H9 (cell line): ENCODE measurements at regions not wholly inside any gene's neighbourhood (a gene's known extent, or its start where the extent isn't known, plus 50 kb on each side); places are given as distances from the start of the nearest gene placed in this dataset.

ENCODE experiments used
- DNase-seq: peaks from one replicate; pipeline ENCODE4 v3.0.0-alpha.2; 2017
- H2AFZ ChIP-seq: one replicate; pipeline ENCODE4 v1.6.1; 2013; ENCODE audit warnings: mild to moderate bottlenecking, low read length, control low read depth, moderate library complexity
- H2AK5ac ChIP-seq: 2 replicates; pipeline ENCODE4 v1.6.1; 2013; ENCODE audit warnings: low read length, control low read depth, mixed read lengths; ENCODE audit not compliant: insufficient read length
- H2BK120ac ChIP-seq: one replicate; pipeline ENCODE4 v1.6.1; 2013; ENCODE audit warnings: low read depth, mild to moderate bottlenecking, low read length, control low read depth, inconsistent platforms; ENCODE audit not compliant: poor library complexity, severe bottlenecking
- H2BK12ac ChIP-seq: 2 replicates; pipeline ENCODE4 v1.6.1; 2013; ENCODE audit warnings: low read length, control low read depth, mixed read lengths, low read depth; ENCODE audit not compliant: insufficient read length
- H2BK15ac ChIP-seq: 2 replicates; pipeline ENCODE4 v1.6.1; 2013; ENCODE audit warnings: low read depth, low read length, control low read depth
- H2BK20ac ChIP-seq: one replicate; pipeline ENCODE4 v1.6.1; 2013; ENCODE audit warnings: low read depth, mild to moderate bottlenecking, low read length, control low read depth, inconsistent platforms; ENCODE audit not compliant: poor library complexity, severe bottlenecking
- H2BK5ac ChIP-seq: 2 replicates; pipeline ENCODE4 v1.6.1; 2013; ENCODE audit warnings: low read length, control low read depth, mixed read lengths; ENCODE audit not compliant: insufficient read length
- H3K14ac ChIP-seq: 2 replicates; pipeline ENCODE4 v1.6.1; 2013; ENCODE audit warnings: low read length, control low read depth; ENCODE audit not compliant: insufficient read depth
- H3K18ac ChIP-seq: 2 replicates; pipeline ENCODE4 v1.6.1; 2013; ENCODE audit warnings: low read depth, mild to moderate bottlenecking, mixed read lengths, low read length, control low read depth; ENCODE audit not compliant: insufficient read length
- H3K23ac ChIP-seq: 2 replicates; pipeline ENCODE4 v1.6.1; 2013; ENCODE audit warnings: low read length, control low read depth, mixed read lengths, low read depth; ENCODE audit not compliant: insufficient read length
- H3K23me2 ChIP-seq: 2 replicates; pipeline ENCODE4 v1.6.1; 2013; ENCODE audit warnings: low read depth, mild to moderate bottlenecking, mixed read lengths, low read length, control low read depth; ENCODE audit not compliant: insufficient read length, poor library complexity, severe bottlenecking
- H3K27ac ChIP-seq: 2 replicates; pipeline ENCODE4 v1.5.1; 2013; ENCODE audit warnings: low read length, control low read depth, mixed read lengths, low read depth; ENCODE audit not compliant: insufficient read length
- H3K27me3 ChIP-seq: 2 replicates; pipeline ENCODE4 v1.6.1; 2013; ENCODE audit warnings: low read length, control low read depth, inconsistent platforms; ENCODE audit not compliant: insufficient read depth
- H3K4ac ChIP-seq: 2 replicates; pipeline ENCODE4 v1.6.1; 2013; ENCODE audit warnings: low read depth, mild to moderate bottlenecking, control low read depth, inconsistent platforms, low read length, moderate library complexity
- H3K4me1 ChIP-seq: 2 replicates; pipeline ENCODE4 v1.6.1; 2013; ENCODE audit warnings: low read length, control low read depth, inconsistent platforms; ENCODE audit not compliant: insufficient read depth
- H3K4me2 ChIP-seq: 2 replicates; pipeline ENCODE4 v1.6.1; 2013; ENCODE audit warnings: low read length, control low read depth, mixed read lengths; ENCODE audit not compliant: insufficient read length, insufficient read depth
- H3K56ac ChIP-seq: 2 replicates; pipeline ENCODE4 v1.6.1; 2013; ENCODE audit warnings: low read depth, mild to moderate bottlenecking, mixed read lengths, low read length, control low read depth; ENCODE audit not compliant: insufficient read length
- H3K79me1 ChIP-seq: 2 replicates; pipeline ENCODE4 v1.6.1; 2013; ENCODE audit warnings: low read depth, mild to moderate bottlenecking, moderate library complexity, low read length, control low read depth, inconsistent platforms; ENCODE audit not compliant: insufficient read depth, poor library complexity, severe bottlenecking
- H3K79me2 ChIP-seq: 2 replicates; pipeline ENCODE4 v1.6.1; 2013; ENCODE audit warnings: low read length, control low read depth, inconsistent platforms; ENCODE audit not compliant: insufficient read depth
- H3K9ac ChIP-seq: 2 replicates; pipeline ENCODE4 v1.6.1; 2013; ENCODE audit warnings: low read length, control low read depth, mixed read lengths; ENCODE audit not compliant: insufficient read length; ENCODE audit errors: extremely low read depth
- H3K9me3 ChIP-seq: one replicate; pipeline ENCODE4 v1.6.1; 2013; ENCODE audit warnings: low read depth, low read length, inconsistent platforms; ENCODE audit not compliant: control insufficient read depth
- H3T11ph ChIP-seq: one replicate; pipeline ENCODE4 v1.6.1; 2013; ENCODE audit warnings: mild to moderate bottlenecking, low read length, control low read depth, inconsistent platforms
- H4K20me1 ChIP-seq: one replicate; pipeline ENCODE4 v1.6.1; 2013; ENCODE audit not compliant: control insufficient read depth, insufficient read length, insufficient read depth
- H4K5ac ChIP-seq: 2 replicates; pipeline ENCODE4 v1.6.1; 2013; ENCODE audit warnings: low read depth, mild to moderate bottlenecking, mixed read lengths, low read length, control low read depth; ENCODE audit not compliant: insufficient read length
- H4K8ac ChIP-seq: replicated peaks from 2 replicates; pipeline ENCODE4 v1.6.1; 2013; ENCODE audit warnings: low read length, control low read depth, mixed read lengths, low read depth; ENCODE audit not compliant: insufficient read length
- H4K91ac ChIP-seq: 2 replicates; pipeline ENCODE4 v1.6.1; 2013; ENCODE audit warnings: low read depth, mild to moderate bottlenecking, moderate library complexity, mixed read lengths, low read length, control low read depth; ENCODE audit not compliant: insufficient read length
- H3K27ac Mint-ChIP-seq, 3 experiments: 2 replicates in 2 of 3; 3 replicates in 1 of 3; pipeline ENCODE4 v1.8.0; 2020 to 2021; ENCODE audit warnings: mixed read lengths in 3 of 3, mild to moderate bottlenecking in 1 of 3, moderate library complexity in 1 of 3
- H3K27me3 Mint-ChIP-seq: 2 replicates; pipeline ENCODE4 v1.8.0; 2021; ENCODE audit warnings: low read depth, mild to moderate bottlenecking, moderate library complexity, mixed read lengths
- H3K36me3 Mint-ChIP-seq, 3 experiments: 2 replicates in 2 of 3; 3 replicates in 1 of 3; pipeline ENCODE4 v1.8.0; 2020 to 2021; ENCODE audit warnings: low read depth in 3 of 3, mixed read lengths in 3 of 3; ENCODE audit not compliant: insufficient read depth in 1 of 3
- H3K4me1 Mint-ChIP-seq, 2 experiments: 2 replicates each; pipeline ENCODE4 v1.8.0; 2020; ENCODE audit warnings: mixed read lengths in 2 of 2
- H3K4me3 Mint-ChIP-seq, 2 experiments: 2 replicates in 1 of 2; 3 replicates in 1 of 2; pipeline ENCODE4 v1.8.0; 2020 to 2021; ENCODE audit warnings: mild to moderate bottlenecking in 2 of 2, mixed read lengths in 2 of 2, moderate library complexity in 1 of 2
- H3K9me3 Mint-ChIP-seq, 2 experiments: 2 replicates in 1 of 2; 3 replicates in 1 of 2; pipeline ENCODE4 v1.8.0; 2020; ENCODE audit warnings: mild to moderate bottlenecking in 2 of 2, mixed read lengths in 2 of 2, moderate library complexity in 1 of 2
- WGBS: extraction: QIAGEN DNeasy Blood & Tissue Kit; methylation state at CpG from one replicate; pipeline ENCODE4 v1.1.7; 2013; ENCODE audit warnings: missing lambda C conversion rate, low lambda C conversion rate, mixed read lengths; ENCODE audit not compliant: insufficient read length; ENCODE audit errors: extremely low coverage; 5-methylcytosine and 5-hydroxymethylcytosine counted together
- TF ChIP-seq, protein P1 (sequence below): fragments of 200-600 bp; sonication (generic); conservative IDR thresholded peaks from 3 replicates; pipeline ENCODE4 v1.8.0; 2021; ENCODE audit warnings: antibody characterized with exemption, mild to moderate bottlenecking

DNA sequence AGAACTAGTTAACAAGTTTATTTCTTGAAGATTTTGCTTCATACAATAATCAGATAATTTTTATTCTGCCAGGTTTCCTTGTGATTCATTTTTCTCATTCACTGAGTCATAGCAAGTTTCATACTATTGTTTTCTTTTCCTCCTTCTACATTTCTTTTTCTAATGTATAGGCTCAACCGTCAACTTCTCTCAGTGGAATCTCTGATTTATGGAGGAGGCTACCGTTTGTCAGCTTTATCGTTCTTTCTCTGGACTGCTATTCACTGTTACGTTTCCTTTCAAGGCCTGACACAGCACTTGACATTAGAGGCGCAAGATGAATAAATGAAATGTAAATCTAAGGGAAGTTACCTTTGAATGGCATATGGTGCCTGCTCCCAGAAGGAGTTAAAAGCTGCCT, 284.3 kb upstream of the NR5A2 start:
- Mint-ChIP-seq H3K27ac (no peak overlapping the region), H3K36me3 (no peaks in the 10 kb centered on the region), H3K4me3 (no peak overlapping the region), H3K9me3 (no peaks in the 10 kb centered on the region), H3K27me3 (peaks cover 19% of the 10 kb centered on the region), H3K4me1 (peaks cover 7% of the 10 kb centered on the region in 2 experiments)
- no peak overlapping the region for H3T11ph ChIP-seq
- no peaks in the 10 kb centered on the region for H3K9me3 ChIP-seq
- no peak overlapping the region for H4K5ac ChIP-seq
- no peak overlapping the region for H2AK5ac ChIP-seq
- H4K20me1 ChIP-seq: no peaks in the 10 kb centered on the region
- no peaks in the 10 kb centered on the region for H3K79me2 ChIP-seq
- no peaks in the 10 kb centered on the region for H3K79me1 ChIP-seq
- no peak overlapping the region for H2BK5ac ChIP-seq
- H3K56ac ChIP-seq: no peak overlapping the region
- H3K4ac ChIP-seq: no peak overlapping the region
- H3K14ac ChIP-seq: no peak overlapping the region
- H3K23me2 ChIP-seq: no peaks in the 10 kb centered on the region
- H3K4me2 ChIP-seq: no peak overlapping the region
- TF ChIP-seq, protein P1, sequence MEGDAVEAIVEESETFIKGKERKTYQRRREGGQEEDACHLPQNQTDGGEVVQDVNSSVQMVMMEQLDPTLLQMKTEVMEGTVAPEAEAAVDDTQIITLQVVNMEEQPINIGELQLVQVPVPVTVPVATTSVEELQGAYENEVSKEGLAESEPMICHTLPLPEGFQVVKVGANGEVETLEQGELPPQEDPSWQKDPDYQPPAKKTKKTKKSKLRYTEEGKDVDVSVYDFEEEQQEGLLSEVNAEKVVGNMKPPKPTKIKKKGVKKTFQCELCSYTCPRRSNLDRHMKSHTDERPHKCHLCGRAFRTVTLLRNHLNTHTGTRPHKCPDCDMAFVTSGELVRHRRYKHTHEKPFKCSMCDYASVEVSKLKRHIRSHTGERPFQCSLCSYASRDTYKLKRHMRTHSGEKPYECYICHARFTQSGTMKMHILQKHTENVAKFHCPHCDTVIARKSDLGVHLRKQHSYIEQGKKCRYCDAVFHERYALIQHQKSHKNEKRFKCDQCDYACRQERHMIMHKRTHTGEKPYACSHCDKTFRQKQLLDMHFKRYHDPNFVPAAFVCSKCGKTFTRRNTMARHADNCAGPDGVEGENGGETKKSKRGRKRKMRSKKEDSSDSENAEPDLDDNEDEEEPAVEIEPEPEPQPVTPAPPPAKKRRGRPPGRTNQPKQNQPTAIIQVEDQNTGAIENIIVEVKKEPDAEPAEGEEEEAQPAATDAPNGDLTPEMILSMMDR: no peak
- no CpG with 5 or more reads among the region's 5 CpGs for WGBS
- no peak for DNase-seq
- H3K27me3 ChIP-seq: no peaks in the 10 kb centered on the region
- H2BK120ac ChIP-seq: no peak overlapping the region
- H3K23ac ChIP-seq: no peak overlapping the region
- H3K4me1 ChIP-seq: no peaks in the 10 kb centered on the region
- H3K9ac ChIP-seq: no peak overlapping the region
- H3K27ac ChIP-seq: no peak overlapping the region
- H4K91ac ChIP-seq: no peak overlapping the region
- no peak overlapping the region for H2BK12ac ChIP-seq
- no peak overlapping the region for H3K18ac ChIP-seq
- H4K8ac ChIP-seq: no peak overlapping the region
- no peak overlapping the region for H2BK20ac ChIP-seq
- H2BK15ac ChIP-seq: no peak overlapping the region
- no peak overlapping the region for H2AFZ ChIP-seq
